GM19395 (cell line): ENCODE measurements at regions not wholly inside any gene's neighbourhood (a gene's known extent, or its start where the extent isn't known, plus 50 kb on each side); places are given as distances from the start of the nearest gene placed in this dataset.
"Not testable (repeated sequence)": the region's sequence is repeated elsewhere in the genome, so short reads cannot be mapped to it uniquely, and the experiment has no call there.

Experiments
- ATAC-seq: cut with Tn5 transposase; IDR thresholded peaks from one replicate; pipeline ENCODE4 v1.9.1; 2021; ENCODE audit warnings: mild to moderate bottlenecking, moderate library complexity; ENCODE audit not compliant: unreplicated experiment

GRCh38 chr18:995629-996028, 91.0 kb downstream of the ADCYAP1 start:
- no peak for ATAC-seq

- ATAC-seq: no peak
Measured at GRCh38 chr18:997499-997898, 92.8 kb downstream of the ADCYAP1 start.

- no peak for ATAC-seq
Measured at GRCh38 chr18:998936-999335, 94.3 kb downstream of the ADCYAP1 start.

- no peak for ATAC-seq
Measured at GRCh38 chr18:1002653-1003178, 98.0 kb downstream of the ADCYAP1 start.

- ATAC-seq: no peak
Measured at GRCh38 chr18:1003499-1003898, 98.8 kb downstream of the ADCYAP1 start.

GRCh38 chr18:1006304-1006703, 101.6 kb downstream of the ADCYAP1 start:
- no peak for ATAC-seq

GRCh38 chr18:1006965-1007364, 102.3 kb downstream of the ADCYAP1 start:
- ATAC-seq: no peak

GRCh38 chr18:1011349-1011748, 106.7 kb downstream of the ADCYAP1 start:
- ATAC-seq: no peak

- ATAC-seq: no peak
Measured at GRCh38 chr18:1012775-1013174, 108.1 kb downstream of the ADCYAP1 start.

GRCh38 chr18:1013951-1014350, 109.3 kb downstream of the ADCYAP1 start:
- no peak for ATAC-seq

- ATAC-seq: no peak
Measured at GRCh38 chr18:1014509-1014908, 109.8 kb downstream of the ADCYAP1 start.

- no peak for ATAC-seq
Measured at GRCh38 chr18:1014951-1015624, 110.4 kb downstream of the ADCYAP1 start.

- ATAC-seq: no peak
Measured at GRCh38 chr18:1015777-1016176, 111.1 kb downstream of the ADCYAP1 start.

GRCh38 chr18:1017227-1018058, 112.8 kb downstream of the ADCYAP1 start:
- ATAC-seq: no peak

- no peak for ATAC-seq
Measured at GRCh38 chr18:1018181-1018681, 113.6 kb downstream of the ADCYAP1 start.

- ATAC-seq: no peak
Measured at GRCh38 chr18:1019191-1019590, 114.5 kb downstream of the ADCYAP1 start.

- ATAC-seq: no peak
Measured at GRCh38 chr18:1020731-1021344, 116.2 kb downstream of the ADCYAP1 start.

- ATAC-seq: no peak
Measured at GRCh38 chr18:1026930-1027329, 122.3 kb downstream of the ADCYAP1 start.

GRCh38 chr18:1033092-1033491, 128.4 kb downstream of the ADCYAP1 start:
- not testable (repeated sequence) for ATAC-seq

- ATAC-seq: no peak
Measured at GRCh38 chr18:1034971-1035370, 130.3 kb downstream of the ADCYAP1 start.

- ATAC-seq: no peak
Measured at GRCh38 chr18:1036926-1037325, 132.3 kb downstream of the ADCYAP1 start.
